Thyroid gland (tissue), 4 donors: ENCODE measurements at regions not wholly inside any gene's neighbourhood (a gene's known extent, or its start where the extent isn't known, plus 50 kb on each side); places are given as distances from the start of the nearest gene placed in this dataset.

Experiments
- POLR2A ChIP-seq, 2 donors: fragments of 450-650 bp; IDR thresholded peaks; one replicate each; pipeline ENCODE4 v1.6.1; 2017; ENCODE audit warnings: antibody characterized with exemption in 2 of 2, mild to moderate bottlenecking in 2 of 2, moderate library complexity in 1 of 2
- TF ChIP-seq, protein P1 (sequence below), 6 experiments: fragments of 200-600 bp in 3 of 6; fragments of 450-650 bp in 3 of 6; sonication (generic) in 3 of 6; IDR thresholded peaks; one replicate each; pipeline ENCODE4 v1.5.1; 2016 to 2019; ENCODE audit warnings: antibody characterized with exemption in 6 of 6, mild to moderate bottlenecking in 2 of 6, inconsistent platforms in 1 of 6, moderate library complexity in 1 of 6

- TF ChIP-seq POLR2A (IDR thresholded peaks at IDR 0.05), result no peak
- TF ChIP-seq, protein P1, sequence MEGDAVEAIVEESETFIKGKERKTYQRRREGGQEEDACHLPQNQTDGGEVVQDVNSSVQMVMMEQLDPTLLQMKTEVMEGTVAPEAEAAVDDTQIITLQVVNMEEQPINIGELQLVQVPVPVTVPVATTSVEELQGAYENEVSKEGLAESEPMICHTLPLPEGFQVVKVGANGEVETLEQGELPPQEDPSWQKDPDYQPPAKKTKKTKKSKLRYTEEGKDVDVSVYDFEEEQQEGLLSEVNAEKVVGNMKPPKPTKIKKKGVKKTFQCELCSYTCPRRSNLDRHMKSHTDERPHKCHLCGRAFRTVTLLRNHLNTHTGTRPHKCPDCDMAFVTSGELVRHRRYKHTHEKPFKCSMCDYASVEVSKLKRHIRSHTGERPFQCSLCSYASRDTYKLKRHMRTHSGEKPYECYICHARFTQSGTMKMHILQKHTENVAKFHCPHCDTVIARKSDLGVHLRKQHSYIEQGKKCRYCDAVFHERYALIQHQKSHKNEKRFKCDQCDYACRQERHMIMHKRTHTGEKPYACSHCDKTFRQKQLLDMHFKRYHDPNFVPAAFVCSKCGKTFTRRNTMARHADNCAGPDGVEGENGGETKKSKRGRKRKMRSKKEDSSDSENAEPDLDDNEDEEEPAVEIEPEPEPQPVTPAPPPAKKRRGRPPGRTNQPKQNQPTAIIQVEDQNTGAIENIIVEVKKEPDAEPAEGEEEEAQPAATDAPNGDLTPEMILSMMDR (IDR thresholded peaks at IDR 0.05), result no peak
Observed at GRCh38 chr9:82912645-82913044, 150.3 kb downstream of the RASEF start.
